GM23248 (cell line): ENCODE measurements at regions not wholly inside any gene's neighbourhood (a gene's known extent, or its start where the extent isn't known, plus 50 kb on each side); places are given as distances from the start of the nearest gene placed in this dataset.

Experiments used
- EZH2 ChIP-seq: fragments of 200-600 bp; sonication (generic); IDR thresholded peaks from 2 replicates; pipeline ENCODE4 v1.6.1; 2018; ENCODE audit warnings: antibody characterized with exemption, mild to moderate bottlenecking; ENCODE audit not compliant: insufficient read depth, poor library complexity, severe bottlenecking
- EZH2phosphoT487 ChIP-seq: fragments of 200-600 bp; sonication (generic); IDR thresholded peaks from 2 replicates; pipeline ENCODE4 v1.6.1; 2018; ENCODE audit warnings: antibody characterized with exemption, moderate library complexity, mild to moderate bottlenecking, low read depth; ENCODE audit not compliant: insufficient read depth

GRCh38 chr19:30249911-30250310, 122.3 kb upstream of the ZNF536 start:
- no peak for TF ChIP-seq EZH2
- no peak for TF ChIP-seq EZH2phosphoT487
